ENCODE measurements at regions not wholly inside any gene's neighbourhood (a gene's known extent, or its start where the extent isn't known, plus 50 kb on each side); places are given as distances from the start of the nearest gene placed in this dataset.

DNA sequence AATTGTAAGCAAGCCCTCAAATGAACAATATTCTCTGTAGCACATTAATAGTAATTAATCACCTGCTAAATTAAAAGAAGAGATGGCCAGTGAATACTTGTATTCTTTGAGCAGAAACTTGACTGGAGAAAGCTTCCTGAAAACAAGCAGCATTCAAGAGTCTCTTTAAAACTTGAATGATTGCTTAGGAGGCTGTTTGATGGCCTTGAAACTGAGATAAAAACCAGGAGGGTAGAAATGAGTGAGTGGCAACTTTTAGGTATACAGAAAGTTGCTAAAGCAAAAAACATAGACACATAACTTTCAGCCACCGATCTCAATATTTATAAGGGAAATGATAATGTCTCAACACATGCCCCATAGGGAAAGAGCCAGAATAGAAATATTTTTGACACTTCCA, 234.8 kb upstream of the FMN2 start:
- TF ChIP-seq, protein P1, sequence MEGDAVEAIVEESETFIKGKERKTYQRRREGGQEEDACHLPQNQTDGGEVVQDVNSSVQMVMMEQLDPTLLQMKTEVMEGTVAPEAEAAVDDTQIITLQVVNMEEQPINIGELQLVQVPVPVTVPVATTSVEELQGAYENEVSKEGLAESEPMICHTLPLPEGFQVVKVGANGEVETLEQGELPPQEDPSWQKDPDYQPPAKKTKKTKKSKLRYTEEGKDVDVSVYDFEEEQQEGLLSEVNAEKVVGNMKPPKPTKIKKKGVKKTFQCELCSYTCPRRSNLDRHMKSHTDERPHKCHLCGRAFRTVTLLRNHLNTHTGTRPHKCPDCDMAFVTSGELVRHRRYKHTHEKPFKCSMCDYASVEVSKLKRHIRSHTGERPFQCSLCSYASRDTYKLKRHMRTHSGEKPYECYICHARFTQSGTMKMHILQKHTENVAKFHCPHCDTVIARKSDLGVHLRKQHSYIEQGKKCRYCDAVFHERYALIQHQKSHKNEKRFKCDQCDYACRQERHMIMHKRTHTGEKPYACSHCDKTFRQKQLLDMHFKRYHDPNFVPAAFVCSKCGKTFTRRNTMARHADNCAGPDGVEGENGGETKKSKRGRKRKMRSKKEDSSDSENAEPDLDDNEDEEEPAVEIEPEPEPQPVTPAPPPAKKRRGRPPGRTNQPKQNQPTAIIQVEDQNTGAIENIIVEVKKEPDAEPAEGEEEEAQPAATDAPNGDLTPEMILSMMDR (IDR thresholded peaks at IDR 0.05): no peak
- no peak for TF ChIP-seq POLR2A (IDR thresholded peaks at IDR 0.05)

Measured in esophagus squamous epithelium (tissue), 4 donors.